Mesendoderm (in vitro differentiated cells): ENCODE measurements at regions not wholly inside any gene's neighbourhood (a gene's known extent, or its start where the extent isn't known, plus 50 kb on each side); places are given as distances from the start of the nearest gene placed in this dataset.

ENCODE experiments used
- DNase-seq: peaks from one replicate; pipeline ENCODE4 v3.0.0; 2013
- H2AK5ac ChIP-seq: 2 replicates; pipeline ENCODE4 v1.6.1; 2013; ENCODE audit warnings: low read length, inconsistent platforms
- H2BK120ac ChIP-seq: 2 replicates; pipeline ENCODE4 v1.6.1; 2013; ENCODE audit warnings: low read depth, mild to moderate bottlenecking, low read length, moderate library complexity, mixed read lengths
- H2BK15ac ChIP-seq: replicated peaks from 2 replicates; pipeline ENCODE4 v1.6.1; 2013; ENCODE audit warnings: low read depth, mild to moderate bottlenecking, moderate library complexity
- H2BK5ac ChIP-seq: 2 replicates; pipeline ENCODE4 v1.6.1; 2013; ENCODE audit warnings: low read length, inconsistent platforms
- H3K18ac ChIP-seq: 2 replicates; pipeline ENCODE4 v1.6.1; 2013; ENCODE audit warnings: mild to moderate bottlenecking, low read length, mixed read lengths
- H3K23ac ChIP-seq: one replicate; pipeline ENCODE4 v1.6.1; 2013; ENCODE audit warnings: low read length
- H3K27ac ChIP-seq: 2 replicates; pipeline ENCODE4 v1.5.1; 2013; ENCODE audit warnings: low read depth, mild to moderate bottlenecking, inconsistent platforms, low read length, moderate library complexity
- H3K27me3 ChIP-seq: 2 replicates; pipeline ENCODE4 v1.6.1; 2013; ENCODE audit warnings: low read length, control low read depth, mild to moderate bottlenecking, inconsistent platforms; ENCODE audit not compliant: insufficient read depth, poor library complexity
- H3K36me3 ChIP-seq: 2 replicates; pipeline ENCODE4 v1.6.1; 2013; ENCODE audit warnings: low read length, inconsistent platforms; ENCODE audit not compliant: control insufficient read depth, insufficient read depth
- H3K4ac ChIP-seq: one replicate; pipeline ENCODE4 v1.6.1; 2013; ENCODE audit warnings: low read depth, mild to moderate bottlenecking, low read length, moderate library complexity
- H3K4me1 ChIP-seq: 2 replicates; pipeline ENCODE4 v1.6.1; 2013; ENCODE audit warnings: low read depth, low read length, inconsistent platforms; ENCODE audit not compliant: control insufficient read depth
- H3K4me2 ChIP-seq: 2 replicates; pipeline ENCODE4 v1.6.1; 2013; ENCODE audit warnings: low read length
- H3K4me3 ChIP-seq: 2 replicates; pipeline ENCODE4 v1.5.1; 2013; ENCODE audit warnings: mild to moderate bottlenecking, low read length
- H3K56ac ChIP-seq: one replicate; pipeline ENCODE4 v1.6.1; 2013; ENCODE audit warnings: low read length
- H3K79me1 ChIP-seq: 2 replicates; pipeline ENCODE4 v1.6.1; 2013; ENCODE audit warnings: low read length, inconsistent platforms
- H3K79me2 ChIP-seq: 2 replicates; pipeline ENCODE4 v1.6.1; 2013; ENCODE audit warnings: mild to moderate bottlenecking, low read length; ENCODE audit not compliant: control insufficient read depth, insufficient read depth
- H3K9ac ChIP-seq: 2 replicates; pipeline ENCODE4 v1.6.1; 2013; ENCODE audit warnings: low read length, inconsistent platforms
- H4K5ac ChIP-seq: one replicate; pipeline ENCODE4 v1.6.1; 2013; ENCODE audit warnings: low read length
- H4K8ac ChIP-seq: one replicate; pipeline ENCODE4 v1.6.1; 2013; ENCODE audit warnings: low read depth, mild to moderate bottlenecking, control low read depth, low read length, moderate library complexity
- WGBS: extraction: QIAGEN DNeasy Blood & Tissue Kit; methylation state at CpG from one replicate; pipeline ENCODE4 v1.1.7; 2013; ENCODE audit warnings: low lambda C conversion rate, missing lambda C conversion rate; ENCODE audit not compliant: insufficient coverage; ENCODE audit errors: extremely low coverage; 5-methylcytosine and 5-hydroxymethylcytosine counted together

- DNase-seq: no peak
- no peaks in the 10 kb centered on the region for H3K27me3 ChIP-seq
- no peak overlapping the region for H3K4ac ChIP-seq
- H2BK5ac ChIP-seq: no peak overlapping the region
- no peak overlapping the region for H3K9ac ChIP-seq
- no peak overlapping the region for H3K4me3 ChIP-seq
- no peak overlapping the region for H3K27ac ChIP-seq
- H2BK15ac ChIP-seq: no peak overlapping the region
- H4K8ac ChIP-seq: no peak overlapping the region
- no peak overlapping the region for H3K56ac ChIP-seq
- H2AK5ac ChIP-seq: no peak overlapping the region
- H3K79me2 ChIP-seq: no peaks in the 10 kb centered on the region
- H3K4me1 ChIP-seq: no peaks in the 10 kb centered on the region
- no peaks in the 10 kb centered on the region for H3K79me1 ChIP-seq
- H3K23ac ChIP-seq: no peak overlapping the region
- H3K18ac ChIP-seq: no peak overlapping the region
- WGBS: no CpG with 5 or more reads among the region's 3 CpGs
- no peak overlapping the region for H4K5ac ChIP-seq
- H2BK120ac ChIP-seq: no peak overlapping the region
- H3K36me3 ChIP-seq: no peaks in the 10 kb centered on the region
- H3K4me2 ChIP-seq: no peak overlapping the region
Observed at GRCh38 chr1:56215086-56215485, 364.3 kb downstream of the PLPP3 start.

GRCh38 chr1:56213068-56213467 is 366.3 kb downstream of the PLPP3 start:
- H3K79me1 ChIP-seq: no peaks in the 10 kb centered on the region
- no peak overlapping the region for H3K9ac ChIP-seq
- H4K8ac ChIP-seq: no peak overlapping the region
- H3K79me2 ChIP-seq: no peaks in the 10 kb centered on the region
- H3K18ac ChIP-seq: no peak overlapping the region
- no peak overlapping the region for H3K4me2 ChIP-seq
- no peak overlapping the region for H3K4me3 ChIP-seq
- no peak overlapping the region for H3K4ac ChIP-seq
- no peak overlapping the region for H3K23ac ChIP-seq
- H4K5ac ChIP-seq: no peak overlapping the region
- H3K27me3 ChIP-seq: no peaks in the 10 kb centered on the region
- H2BK120ac ChIP-seq: no peak overlapping the region
- no peak overlapping the region for H3K56ac ChIP-seq
- no peak overlapping the region for H2AK5ac ChIP-seq
- H3K27ac ChIP-seq: no peak overlapping the region
- no peak overlapping the region for H2BK15ac ChIP-seq
- DNase-seq: no peak
- H3K36me3 ChIP-seq: no peaks in the 10 kb centered on the region
- no peak overlapping the region for H2BK5ac ChIP-seq
- no peaks in the 10 kb centered on the region for H3K4me1 ChIP-seq

DNA sequence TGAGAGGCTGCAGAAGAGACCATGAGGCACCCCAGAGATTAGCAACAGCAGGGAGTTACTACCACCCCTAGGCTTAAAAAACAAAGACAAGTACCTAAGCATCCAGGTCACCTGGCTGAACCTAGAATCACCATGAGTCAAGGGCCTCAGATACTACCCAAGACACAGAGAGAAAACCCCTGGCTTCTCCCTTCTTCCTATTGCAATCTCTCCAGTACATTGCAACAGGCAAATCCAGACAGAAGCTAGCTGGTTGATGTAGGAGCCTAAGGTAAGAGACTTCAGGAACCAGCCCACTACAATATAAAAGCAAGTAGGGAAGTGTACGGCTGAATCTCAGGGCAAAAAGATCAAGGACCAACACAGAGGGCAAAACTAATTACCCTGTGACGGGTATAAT is 367.2 kb downstream of the PLPP3 start:
- no CpG with 5 or more reads among the region's 2 CpGs for WGBS
- no peak overlapping the region for H2BK5ac ChIP-seq

DNA sequence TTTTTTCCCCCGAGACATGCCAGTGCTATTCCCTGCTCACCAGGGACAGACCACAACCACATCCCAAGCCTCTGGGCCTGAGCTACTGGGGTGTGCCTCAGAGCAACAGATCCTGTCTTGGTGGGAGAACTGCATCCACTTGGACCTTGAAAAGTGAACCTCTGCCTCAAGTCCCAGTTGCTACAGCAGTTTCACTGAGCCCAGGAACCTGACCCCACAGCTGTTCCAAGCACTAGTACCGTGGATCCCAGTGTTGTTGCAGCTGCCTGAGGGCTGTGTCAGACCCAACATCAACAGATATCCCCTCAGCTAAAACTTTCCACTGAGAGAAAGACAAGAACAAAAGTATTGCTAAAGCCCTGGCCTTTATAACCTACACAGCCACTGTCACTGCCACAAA is 373.0 kb downstream of the PLPP3 start:
- Histone ChIP-seq H3K27me3 (no peaks in the 10 kb centered on the region), H2BK5ac (no peak overlapping the region), H4K8ac (no peak overlapping the region), H3K9ac (no peak overlapping the region), H3K79me1 (no peaks in the 10 kb centered on the region), H2BK120ac (no peak overlapping the region), H4K5ac (no peak overlapping the region), H3K4me3 (no peak overlapping the region), H3K4me2 (no peak overlapping the region), H3K79me2 (no peaks in the 10 kb centered on the region), H3K4me1 (no peaks in the 10 kb centered on the region), H3K56ac (no peak overlapping the region), H3K36me3 (no peaks in the 10 kb centered on the region), H2AK5ac (no peak overlapping the region), H2BK15ac (no peak overlapping the region), H3K23ac (no peak overlapping the region), H3K4ac (no peak overlapping the region), H3K18ac (no peak overlapping the region), H3K27ac (no peak overlapping the region)
- no CpG with 5 or more reads among the region's 2 CpGs for WGBS
- DNase-seq: no peak

More for the DNA sequence above, 367.2 kb downstream of the PLPP3 start:
- no peaks in the 10 kb centered on the region for H3K79me2 ChIP-seq
- no peak overlapping the region for H4K8ac ChIP-seq
- H2AK5ac ChIP-seq: no peak overlapping the region
- no peak overlapping the region for H3K4me3 ChIP-seq
- no peak overlapping the region for H3K27ac ChIP-seq
- no peaks in the 10 kb centered on the region for H3K79me1 ChIP-seq
- no peaks in the 10 kb centered on the region for H3K36me3 ChIP-seq
- no peak overlapping the region for H2BK15ac ChIP-seq
- no peak overlapping the region for H3K9ac ChIP-seq
- H4K5ac ChIP-seq: no peak overlapping the region
- H3K23ac ChIP-seq: no peak overlapping the region
- no peak overlapping the region for H3K4me2 ChIP-seq
- no peak for DNase-seq
- H3K18ac ChIP-seq: no peak overlapping the region
- H3K4ac ChIP-seq: no peak overlapping the region
- no peaks in the 10 kb centered on the region for H3K4me1 ChIP-seq
- H2BK120ac ChIP-seq: no peak overlapping the region
- H3K56ac ChIP-seq: no peak overlapping the region
- H3K27me3 ChIP-seq: no peaks in the 10 kb centered on the region

GRCh38 chr1:56204206-56204605 is 375.2 kb downstream of the PLPP3 start:
- Histone ChIP-seq H3K27me3 (no peaks in the 10 kb centered on the region), H4K8ac (no peak overlapping the region), H3K4me1 (no peaks in the 10 kb centered on the region), H3K79me2 (no peaks in the 10 kb centered on the region), H2BK120ac (no peak overlapping the region), H3K4ac (no peak overlapping the region), H4K5ac (no peak overlapping the region), H3K23ac (no peak overlapping the region), H3K18ac (no peak overlapping the region), H3K79me1 (no peaks in the 10 kb centered on the region), H2BK15ac (no peak overlapping the region), H3K56ac (no peak overlapping the region), H3K27ac (no peak overlapping the region), H3K9ac (no peak overlapping the region), H2AK5ac (no peak overlapping the region), H3K4me2 (no peak overlapping the region), H3K4me3 (no peak overlapping the region), H2BK5ac (no peak overlapping the region), H3K36me3 (no peaks in the 10 kb centered on the region)
- WGBS: no CpG with 5 or more reads among the region's 1 CpG
- no peak for DNase-seq

GRCh38 chr1:56202796-56203492 is 376.4 kb downstream of the PLPP3 start:
- H3K27ac ChIP-seq: no peak overlapping the region
- H3K4me1 ChIP-seq: no peaks in the 10 kb centered on the region
- H4K8ac ChIP-seq: no peak overlapping the region
- H2BK120ac ChIP-seq: no peak overlapping the region
- H3K4ac ChIP-seq: no peak overlapping the region
- no peak overlapping the region for H2BK5ac ChIP-seq
- H3K9ac ChIP-seq: no peak overlapping the region
- no peak overlapping the region for H2BK15ac ChIP-seq
- H4K5ac ChIP-seq: no peak overlapping the region
- H3K79me1 ChIP-seq: no peaks in the 10 kb centered on the region
- no peak for DNase-seq
- H3K23ac ChIP-seq: no peak overlapping the region
- no peak overlapping the region for H3K4me3 ChIP-seq
- H3K27me3 ChIP-seq: no peaks in the 10 kb centered on the region
- no peaks in the 10 kb centered on the region for H3K79me2 ChIP-seq
- H3K18ac ChIP-seq: no peak overlapping the region
- H3K36me3 ChIP-seq: no peaks in the 10 kb centered on the region
- H2AK5ac ChIP-seq: no peak overlapping the region
- H3K56ac ChIP-seq: no peak overlapping the region
- no CpG with 5 or more reads among the region's 5 CpGs for WGBS
- no peak overlapping the region for H3K4me2 ChIP-seq
